DOHH2 (cell line): ENCODE measurements at regions not wholly inside any gene's neighbourhood (a gene's known extent, or its start where the extent isn't known, plus 50 kb on each side); places are given as distances from the start of the nearest gene placed in this dataset.

Experiments
- H3F3A ChIP-seq: fragments of 200-600 bp; sonication (generic), shearing (Covaris generic); 2 replicates; pipeline ENCODE4 v1.6.0; 2016; ENCODE audit warnings: antibody characterized with exemption, mild to moderate bottlenecking; ENCODE audit not compliant: control insufficient read depth, insufficient read depth
- H3K27ac ChIP-seq: fragments of 200-600 bp; sonication (generic); 2 replicates; pipeline ENCODE4 v1.5.1; 2014; ENCODE audit warnings: low read depth, mild to moderate bottlenecking, low read length, moderate library complexity
- H3K27me3 ChIP-seq: fragments of 200-600 bp; sonication (generic); 2 replicates; pipeline ENCODE4 v1.6.1; 2014; ENCODE audit warnings: mild to moderate bottlenecking, low read length, mixed read lengths; ENCODE audit not compliant: control insufficient read depth
- H3K36me3 ChIP-seq: fragments of 200-600 bp; sonication (generic); 2 replicates; pipeline ENCODE4 v1.6.1; 2014; ENCODE audit warnings: mild to moderate bottlenecking, low read length, moderate library complexity, mixed read lengths; ENCODE audit not compliant: control insufficient read depth
- H3K4me1 ChIP-seq: fragments of 200-600 bp; sonication (generic); 2 replicates; pipeline ENCODE4 v1.6.1; 2014; ENCODE audit warnings: mild to moderate bottlenecking, low read length, mixed read lengths; ENCODE audit not compliant: control insufficient read depth
- H3K4me2 ChIP-seq: fragments of 200-600 bp; sonication (generic); 2 replicates; pipeline ENCODE4 v1.6.0; 2014; ENCODE audit warnings: mild to moderate bottlenecking, low read length, moderate library complexity
- H3K4me3 ChIP-seq: fragments of 200-600 bp; sonication (generic); 2 replicates; pipeline ENCODE4 v1.5.1; 2014; ENCODE audit warnings: mild to moderate bottlenecking, low read length, mixed read lengths
- H3K79me2 ChIP-seq: fragments of 200-600 bp; sonication (generic); 2 replicates; pipeline ENCODE4 v1.6.1; 2014; ENCODE audit warnings: mild to moderate bottlenecking, low read length, mixed read lengths; ENCODE audit not compliant: control insufficient read depth
- H3K9me2 ChIP-seq: fragments of 200-600 bp; sonication (generic); replicated peaks from 2 replicates; pipeline ENCODE4 v1.6.1; 2014; ENCODE audit warnings: mild to moderate bottlenecking, low read length, mixed read lengths; ENCODE audit not compliant: control insufficient read depth
- H3K9me3 ChIP-seq: fragments of 200-600 bp; sonication (generic); 2 replicates; pipeline ENCODE4 v1.6.1; 2014; ENCODE audit warnings: antibody characterized with exemption, low read length, mixed read lengths; ENCODE audit not compliant: control insufficient read depth, insufficient read depth
- H4K20me1 ChIP-seq: fragments of 200-600 bp; sonication (generic); 2 replicates; pipeline ENCODE4 v1.6.0; 2014; ENCODE audit warnings: low read depth, mild to moderate bottlenecking, antibody characterized with exemption, low read length, moderate library complexity; ENCODE audit not compliant: control insufficient read depth, insufficient read depth
- CTCF ChIP-seq: fragments of 200-600 bp; sonication (generic); IDR thresholded peaks from one replicate; pipeline ENCODE4 v1.5.1; 2014; ENCODE audit warnings: antibody characterized with exemption, mild to moderate bottlenecking, low read depth, low read length; ENCODE audit not compliant: poor library complexity, severe bottlenecking
- EZH2phosphoT487 ChIP-seq: fragments of 200-600 bp; sonication (generic); IDR thresholded peaks from 2 replicates; pipeline ENCODE4 v1.6.1; 2017; ENCODE audit warnings: borderline replicate concordance, mild to moderate bottlenecking, antibody characterized with exemption, low read length, moderate library complexity, mixed read lengths

- Histone ChIP-seq H3K36me3 (no peaks in the 10 kb centered on the region), H3K4me2 (no peak overlapping the region)
These were observed 235.1 kb upstream of the CCDC54 start for GRCh38 chr3:107142171-107142570.

GRCh38 chr3:107142786-107143575, 234.3 kb upstream of the CCDC54 start:
- Histone ChIP-seq H3K9me3 (peaks cover 5% of the 10 kb centered on the region; the same call in 1 of the 2 replicates), H4K20me1 (no peaks in the 10 kb centered on the region), H3K4me2 (peak overlapping the region; percentile 59), H3K79me2 (no peaks in the 10 kb centered on the region), H3F3A (peaks cover 3% of the 10 kb centered on the region), H3K4me3 (peak overlapping the region; percentile 47), H3K9me2 (no peaks in the 10 kb centered on the region), H3K4me1 (peaks cover 24% of the 10 kb centered on the region), H3K36me3 (no peaks in the 10 kb centered on the region), H3K27ac (peak overlapping the region; percentile 76), H3K27me3 (no peaks in the 10 kb centered on the region)
- no peak for TF ChIP-seq CTCF
- no peak for TF ChIP-seq EZH2phosphoT487

More at GRCh38 chr3:107142171-107142570, 235.1 kb upstream of the CCDC54 start:
- TF ChIP-seq CTCF (no peak), EZH2phosphoT487 (no peak)
- Histone ChIP-seq H3K9me2 (no peaks in the 10 kb centered on the region), H3K79me2 (no peaks in the 10 kb centered on the region), H3K4me1 (peaks cover 24% of the 10 kb centered on the region), H3K27me3 (no peaks in the 10 kb centered on the region), H3F3A (peaks cover 3% of the 10 kb centered on the region), H3K9me3 (peaks cover 5% of the 10 kb centered on the region; the same call in 1 of the 2 replicates), H3K27ac (no peak overlapping the region), H4K20me1 (no peaks in the 10 kb centered on the region), H3K4me3 (no peak overlapping the region)

- H3F3A ChIP-seq: no peaks in the 10 kb centered on the region
- no peak overlapping the region for H3K4me3 ChIP-seq
- TF ChIP-seq EZH2phosphoT487 (no peak), CTCF (no peak)
- H3K9me2 ChIP-seq: no peaks in the 10 kb centered on the region
- H3K4me1 ChIP-seq: peaks cover 4% of the 10 kb centered on the region; the same call in 1 of the 2 replicates
- no peaks in the 10 kb centered on the region for H3K9me3 ChIP-seq
- H3K36me3 ChIP-seq: no peaks in the 10 kb centered on the region
- H3K4me2 ChIP-seq: no peak overlapping the region
- no peaks in the 10 kb centered on the region for H3K79me2 ChIP-seq
- H3K27me3 ChIP-seq: no peaks in the 10 kb centered on the region
- no peak overlapping the region for H3K27ac ChIP-seq
- no peaks in the 10 kb centered on the region for H4K20me1 ChIP-seq
These were observed 226.6 kb upstream of the CCDC54 start for GRCh38 chr3:107150675-107151074.
